ENCODE measurements at regions not wholly inside any gene's neighbourhood (a gene's known extent, or its start where the extent isn't known, plus 50 kb on each side); places are given as distances from the start of the nearest gene placed in this dataset.
A peak's percentile ranks its signal among the peaks of the same experiment; 100 is the strongest.

DNA sequence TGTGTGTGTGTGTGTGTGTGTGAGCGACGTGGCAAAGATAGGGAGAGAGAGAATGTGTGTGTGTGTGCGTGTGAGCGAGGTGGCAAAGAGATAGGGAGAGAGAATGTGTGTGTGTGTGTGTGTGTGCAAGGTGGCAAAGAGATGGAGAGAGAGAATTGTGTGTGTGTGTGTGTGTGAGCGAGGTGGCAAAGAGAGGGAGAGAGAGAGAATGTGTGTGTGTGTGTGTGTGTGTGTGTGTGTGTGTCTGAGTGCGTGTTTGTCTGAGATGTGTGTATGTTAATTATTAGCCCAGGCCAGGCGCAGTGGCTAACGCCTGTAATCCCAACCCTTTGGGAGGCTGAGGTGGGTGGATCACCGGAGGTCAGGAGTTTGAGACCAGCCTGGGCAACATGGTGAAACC, 154.6 kb upstream of the RGMA start:
- no peaks in the 10 kb centered on the region for H3K36me3 Mint-ChIP-seq
- no peak overlapping the region for H3K27ac ChIP-seq (ENCODE audit: low read depth, low read length)
- H3K4me3 Mint-ChIP-seq = no peak overlapping the region

DNA sequence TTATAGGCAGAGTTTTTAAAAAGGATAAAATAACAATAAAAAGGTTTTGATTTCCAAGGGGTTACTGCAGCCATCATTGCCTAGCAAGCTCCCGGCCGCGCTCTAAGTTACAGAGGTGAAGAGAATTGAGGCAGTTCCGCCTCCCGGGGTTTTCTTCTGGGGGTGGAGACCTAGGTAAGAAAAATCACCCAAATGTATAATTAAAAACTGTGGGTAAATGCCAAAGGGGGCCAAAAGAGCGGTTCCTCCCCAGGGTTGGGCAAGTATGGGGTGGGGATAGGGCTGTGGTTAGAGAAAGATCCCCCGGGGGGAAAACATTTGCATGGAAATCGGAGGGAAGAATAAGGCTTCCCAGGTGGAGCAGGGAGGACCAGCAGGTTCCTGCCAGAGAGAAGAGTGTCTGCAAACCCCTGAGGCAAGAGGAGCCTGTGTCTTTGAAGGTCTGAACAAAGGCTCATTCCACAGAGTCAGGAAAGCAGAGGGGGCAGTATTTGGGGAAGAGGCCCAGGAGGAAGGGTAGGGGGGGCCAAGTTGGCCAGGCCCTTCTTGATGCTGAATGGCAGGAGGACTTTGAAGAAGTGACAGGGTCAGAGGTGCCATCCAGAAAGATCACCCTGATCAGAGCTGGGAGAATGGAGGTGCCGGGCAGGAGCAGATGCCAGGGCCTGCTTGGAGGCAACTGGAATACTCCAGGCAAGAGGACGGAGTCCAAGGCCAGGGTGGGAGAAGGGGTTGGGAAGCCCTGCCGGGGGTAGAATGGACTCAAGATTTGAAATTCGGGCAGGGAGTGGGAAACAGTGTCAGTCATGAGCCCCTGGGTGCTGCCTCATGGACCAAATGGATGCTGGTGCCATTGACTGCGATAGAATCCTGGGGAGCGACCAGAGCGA, 152.9 kb upstream of the RGMA start:
- Histone ChIP-seq H3K36me3 (ENCODE audit: control insufficient read depth in 2 of 3, insufficient read depth in 3 of 3, low read length in 3 of 3) (no peaks in the 10 kb centered on the region), H3K4me1 (ENCODE audit: control insufficient read depth in 2 of 2, insufficient read depth in 2 of 2, low read length in 2 of 2) (no peaks in the 10 kb centered on the region), H3K4me3 (ENCODE audit: low read length) (no peak overlapping the region), H3K27ac (ENCODE audit: low read depth, low read length) (no peak overlapping the region), H3K27me3 (ENCODE audit: control insufficient read depth in 2 of 2, insufficient read depth in 2 of 2, low read length in 2 of 2) (no peaks in the 10 kb centered on the region), H3K9me3 (ENCODE audit: control insufficient read depth in 2 of 3, low read length in 3 of 3) (no peaks in the 10 kb centered on the region)
- intact Hi-C loops (cut with micrococcal nuclease) = no loop called here
- H3K27ac Mint-ChIP-seq = no peak overlapping the region
- ChIA-PET CTCF (no interaction called here), POLR2A (no interaction called here)
- peaks cover 0 to 6% (median 0%) of the 10 kb centered on the region in 11 donors for H3K9me3 Mint-ChIP-seq
- H3K27me3 Mint-ChIP-seq = peaks cover 5 to 33% (median 23%) of the 10 kb centered on the region in 5 donors
- ATAC-seq = no peak
- H3K4me1 Mint-ChIP-seq = peaks cover 0 to 3% (median 0%) of the 10 kb centered on the region in 7 donors
- H3K4me3 Mint-ChIP-seq = no peak overlapping the region
- H3K36me3 Mint-ChIP-seq = no peaks in the 10 kb centered on the region
- no peak for DNase-seq

More for the DNA sequence above, 154.6 kb upstream of the RGMA start:
- ChIA-PET POLR2A (no interaction called here), CTCF (no interaction called here)
- H3K27ac Mint-ChIP-seq = no peak overlapping the region
- Histone ChIP-seq H3K27me3 (ENCODE audit: control insufficient read depth in 2 of 2, insufficient read depth in 2 of 2, low read length in 2 of 2) (no peaks in the 10 kb centered on the region), H3K36me3 (ENCODE audit: control insufficient read depth in 2 of 3, insufficient read depth in 3 of 3, low read length in 3 of 3) (no peaks in the 10 kb centered on the region), H3K4me3 (ENCODE audit: low read length) (no peak overlapping the region), H3K9me3 (ENCODE audit: control insufficient read depth in 2 of 3, low read length in 3 of 3) (no peaks in the 10 kb centered on the region), H3K4me1 (ENCODE audit: control insufficient read depth in 2 of 2, insufficient read depth in 2 of 2, low read length in 2 of 2) (no peaks in the 10 kb centered on the region)
- no peak for ATAC-seq
- no peak for DNase-seq
- H3K4me1 Mint-ChIP-seq = peaks cover 0 to 9% (median 0%) of the 10 kb centered on the region in 7 donors
- H3K27me3 Mint-ChIP-seq = peaks cover 14 to 44% (median 19%) of the 10 kb centered on the region in 5 donors
- peaks cover 0 to 4% (median 0%) of the 10 kb centered on the region in 11 donors for H3K9me3 Mint-ChIP-seq
- intact Hi-C loops (cut with micrococcal nuclease) = no loop called here

DNA sequence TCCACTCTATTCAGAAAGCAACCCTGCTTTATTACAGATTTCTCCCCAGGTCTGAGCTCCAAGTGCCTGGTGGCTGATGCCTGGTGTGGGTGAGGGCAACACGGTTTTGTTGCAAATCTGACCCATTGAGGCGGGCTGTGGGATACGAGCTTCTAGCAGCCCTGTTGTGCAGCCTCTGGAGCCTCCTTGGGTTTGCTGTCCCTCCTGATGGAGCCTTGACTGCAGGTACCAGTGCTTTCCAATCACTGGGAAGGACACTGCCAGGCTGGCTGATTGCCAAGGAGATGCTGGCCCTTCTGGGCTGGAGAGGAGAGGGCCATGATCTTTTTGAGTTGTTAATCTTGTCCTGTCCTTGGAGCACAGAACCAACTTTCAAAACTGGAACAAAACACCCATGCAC, 151.0 kb upstream of the RGMA start:
- Histone ChIP-seq H3K27me3 (ENCODE audit: control insufficient read depth in 2 of 2, insufficient read depth in 2 of 2, low read length in 2 of 2) (no peaks in the 10 kb centered on the region), H3K27ac (ENCODE audit: low read depth, low read length) (no peak overlapping the region), H3K4me3 (ENCODE audit: low read length) (no peak overlapping the region), H3K36me3 (ENCODE audit: control insufficient read depth in 2 of 3, insufficient read depth in 3 of 3, low read length in 3 of 3) (no peaks in the 10 kb centered on the region), H3K4me1 (ENCODE audit: control insufficient read depth in 2 of 2, insufficient read depth in 2 of 2, low read length in 2 of 2) (peaks cover 0 to 6% of the 10 kb centered on the region in 2 donors), H3K9me3 (ENCODE audit: control insufficient read depth in 2 of 3, low read length in 3 of 3) (no peaks in the 10 kb centered on the region)
- no peak for DNase-seq
- no peaks in the 10 kb centered on the region for H3K36me3 Mint-ChIP-seq
- no peak for ATAC-seq
- H3K4me1 Mint-ChIP-seq = peaks cover 7 to 13% (median 12%) of the 10 kb centered on the region in 7 donors
- CTCF ChIA-PET = no interaction called here
- peaks cover 6 to 24% (median 18%) of the 10 kb centered on the region in 5 donors for H3K27me3 Mint-ChIP-seq
- intact Hi-C loops (cut with micrococcal nuclease) = no loop called here
- H3K9me3 Mint-ChIP-seq = peaks cover 0 to 6% (median 1%) of the 10 kb centered on the region in 11 donors
- H3K4me3 Mint-ChIP-seq = no peak overlapping the region
- H3K27ac Mint-ChIP-seq = no peak overlapping the region
- POLR2A ChIA-PET = no interaction called here

DNA sequence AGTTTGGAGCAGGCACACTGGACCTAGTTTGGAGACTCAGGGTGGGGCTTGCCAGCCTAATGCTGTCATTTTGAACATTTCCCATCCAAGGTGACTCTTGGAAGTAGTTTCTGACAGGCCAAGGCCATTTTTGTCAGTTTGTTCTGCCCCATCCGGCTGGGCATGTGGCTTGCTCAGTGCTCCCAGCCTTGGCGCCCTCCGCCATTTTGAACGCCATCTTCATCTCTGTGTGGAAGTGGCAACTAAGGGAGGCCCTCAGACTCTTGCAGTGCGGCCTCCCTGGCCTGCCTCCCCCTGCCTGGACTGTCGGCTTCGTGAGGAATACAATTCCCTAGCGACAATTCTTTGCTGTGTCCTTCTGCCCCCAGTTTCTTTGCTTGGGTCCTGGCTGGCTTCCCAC, 150.6 kb upstream of the RGMA start:
- peaks cover 0 to 6% of the 10 kb centered on the region in 2 donors for H3K4me1 ChIP-seq (ENCODE audit: control insufficient read depth in 2 of 2, insufficient read depth in 2 of 2, low read length in 2 of 2)
- intact Hi-C loops (cut with micrococcal nuclease) = no loop called here
- H3K9me3 ChIP-seq (ENCODE audit: control insufficient read depth in 2 of 3, low read length in 3 of 3) = no peaks in the 10 kb centered on the region
- Mint-ChIP-seq H3K4me3 (no peak overlapping the region), H3K4me1 (peaks cover 7 to 13% (median 12%) of the 10 kb centered on the region in 7 donors), H3K27ac (no peak overlapping the region), H3K36me3 (no peaks in the 10 kb centered on the region), H3K27me3 (peaks cover 7 to 28% (median 16%) of the 10 kb centered on the region in 5 donors), H3K9me3 (peaks cover 0 to 6% (median 1%) of the 10 kb centered on the region in 11 donors)
- H3K27ac ChIP-seq (ENCODE audit: low read depth, low read length) = no peak overlapping the region
- H3K4me3 ChIP-seq (ENCODE audit: low read length) = no peak overlapping the region
- CTCF ChIA-PET = no interaction called here
- ATAC-seq = no peak
- H3K27me3 ChIP-seq (ENCODE audit: control insufficient read depth in 2 of 2, insufficient read depth in 2 of 2, low read length in 2 of 2) = peaks cover 0 to 3% of the 10 kb centered on the region in 2 donors
- H3K36me3 ChIP-seq (ENCODE audit: control insufficient read depth in 2 of 3, insufficient read depth in 3 of 3, low read length in 3 of 3) = no peaks in the 10 kb centered on the region
- DNase-seq = no peak
- POLR2A ChIA-PET = no interaction called here

DNA sequence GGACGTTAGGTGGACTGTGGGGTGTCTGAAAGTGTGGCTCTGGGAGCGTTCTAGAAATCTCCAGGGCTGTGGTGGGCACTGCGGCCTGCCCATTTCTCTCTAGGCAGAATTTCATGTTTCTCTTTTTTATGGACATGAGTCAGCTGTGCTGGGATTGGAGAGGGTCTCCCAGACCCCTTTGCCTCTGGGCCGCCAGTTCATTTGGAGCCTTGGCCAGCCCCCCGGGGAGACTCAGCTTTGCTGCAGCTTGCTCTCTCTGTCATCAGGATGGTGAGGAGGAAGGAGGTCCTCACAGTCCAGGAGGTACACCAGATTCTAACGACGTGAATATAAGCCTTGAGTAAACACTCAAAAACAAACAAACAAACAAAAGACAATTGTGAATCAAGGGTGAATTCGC, 149.6 kb upstream of the RGMA start:
- H3K27me3 ChIP-seq (ENCODE audit: control insufficient read depth in 2 of 2, insufficient read depth in 2 of 2, low read length in 2 of 2) = peaks cover 0 to 3% of the 10 kb centered on the region in 2 donors
- no peak for ATAC-seq
- POLR2A ChIA-PET = no interaction called here
- H3K36me3 Mint-ChIP-seq = no peaks in the 10 kb centered on the region
- DNase-seq = no peak
- CTCF ChIA-PET = no interaction called here
- H3K27ac ChIP-seq (ENCODE audit: low read depth, low read length) = no peak overlapping the region
- H3K4me3 ChIP-seq (ENCODE audit: low read length) = no peak overlapping the region
- intact Hi-C loops (cut with micrococcal nuclease) = no loop called here
- H3K9me3 ChIP-seq (ENCODE audit: control insufficient read depth in 2 of 3, low read length in 3 of 3) = no peaks in the 10 kb centered on the region
- peaks cover 7 to 30% (median 20%) of the 10 kb centered on the region in 5 donors for H3K27me3 Mint-ChIP-seq
- peaks cover 0 to 6% of the 10 kb centered on the region in 2 donors for H3K4me1 ChIP-seq (ENCODE audit: control insufficient read depth in 2 of 2, insufficient read depth in 2 of 2, low read length in 2 of 2)
- no peak overlapping the region for H3K27ac Mint-ChIP-seq
- H3K36me3 ChIP-seq (ENCODE audit: control insufficient read depth in 2 of 3, insufficient read depth in 3 of 3, low read length in 3 of 3) = no peaks in the 10 kb centered on the region
- peaks cover 7 to 13% (median 12%) of the 10 kb centered on the region in 7 donors for H3K4me1 Mint-ChIP-seq
- peaks cover 0 to 6% (median 1%) of the 10 kb centered on the region in 11 donors for H3K9me3 Mint-ChIP-seq
- H3K4me3 Mint-ChIP-seq = no peak overlapping the region

DNA sequence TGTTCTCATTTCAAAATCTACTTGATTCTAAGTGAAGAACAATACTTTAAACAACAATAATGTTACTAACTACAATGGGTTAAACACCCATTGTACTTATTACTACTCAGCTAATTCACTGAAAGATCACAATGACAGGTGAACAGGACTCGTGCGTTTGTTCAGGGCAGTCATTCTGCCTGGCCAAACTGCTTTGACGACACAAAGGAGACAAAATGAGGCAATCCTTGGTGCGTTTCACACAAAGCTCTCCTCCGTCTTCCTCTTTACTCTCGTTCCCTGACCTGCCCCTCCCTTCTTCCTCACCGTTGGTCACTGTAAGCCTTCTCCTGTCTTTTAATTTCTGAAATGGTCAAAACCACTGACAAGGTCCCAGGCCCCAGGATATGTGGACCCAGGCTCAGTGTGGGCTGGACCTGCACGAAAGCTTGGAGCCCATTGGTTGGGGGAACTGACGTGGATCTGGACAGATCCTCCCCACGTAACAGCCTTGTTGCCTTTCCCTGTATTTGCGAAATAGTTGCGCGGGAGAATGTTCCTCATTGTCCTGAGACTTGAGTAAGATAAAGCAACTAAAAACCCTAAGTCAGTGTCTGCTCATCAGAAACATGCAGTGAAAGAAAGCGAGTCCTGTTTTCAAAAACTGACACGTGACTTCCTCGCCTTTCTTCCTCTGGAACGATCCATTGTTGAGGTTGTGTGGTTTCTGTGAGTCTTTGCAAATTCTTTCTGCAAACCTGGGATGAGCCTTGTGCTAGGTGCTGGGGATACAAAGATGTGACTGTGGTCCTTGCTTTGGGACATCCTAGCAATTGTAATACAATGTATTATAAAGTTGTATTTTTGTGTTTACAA, 147.1 kb upstream of the RGMA start:
- Mint-ChIP-seq H3K27ac (peak overlapping the region in 3 of 9 donors; percentile 39 to 88 (median 51)), H3K4me1 (peaks cover 7 to 14% (median 12%) of the 10 kb centered on the region in 7 donors), H3K4me3 (peak overlapping the region; percentile 62 to 89 (median 78)), H3K27me3 (peaks cover 15 to 42% (median 36%) of the 10 kb centered on the region in 5 donors), H3K9me3 (peaks cover 0 to 6% (median 1%) of the 10 kb centered on the region in 11 donors), H3K36me3 (no peaks in the 10 kb centered on the region)
- Histone ChIP-seq H3K4me3 (ENCODE audit: low read length) (peak overlapping the region; percentile 54), H3K36me3 (ENCODE audit: control insufficient read depth in 2 of 3, insufficient read depth in 3 of 3, low read length in 3 of 3) (no peaks in the 10 kb centered on the region), H3K4me1 (ENCODE audit: control insufficient read depth in 2 of 2, insufficient read depth in 2 of 2, low read length in 2 of 2) (peaks cover 6 to 12% of the 10 kb centered on the region in 2 donors), H3K27me3 (ENCODE audit: control insufficient read depth in 2 of 2, insufficient read depth in 2 of 2, low read length in 2 of 2) (peaks cover 0 to 3% of the 10 kb centered on the region in 2 donors), H3K9me3 (ENCODE audit: control insufficient read depth in 2 of 3, low read length in 3 of 3) (no peaks in the 10 kb centered on the region), H3K27ac (ENCODE audit: low read depth, low read length) (no peak overlapping the region)
- ATAC-seq (peak; percentile 86), DNase-seq (no peak)
- POLR2A ChIA-PET = no interaction called here
- intact Hi-C loops (cut with micrococcal nuclease) = no loop called here
- CTCF ChIA-PET = no interaction called here

Data from naive thymus-derived CD4-positive, alpha-beta T cell (primary cell).